Gastroesophageal sphincter (tissue), 3 donors: ENCODE measurements at regions not wholly inside any gene's neighbourhood (a gene's known extent, or its start where the extent isn't known, plus 50 kb on each side); places are given as distances from the start of the nearest gene placed in this dataset.

Experiments
- CTCF ChIP-seq, 4 experiments: fragments of 200-600 bp in 2 of 4; fragments of 450-650 bp in 2 of 4; sonication (generic) in 1 of 4; IDR thresholded peaks; one replicate each; pipeline ENCODE4 v1.5.1; 2017 to 2019; ENCODE audit warnings: antibody characterized with exemption in 4 of 4, mild to moderate bottlenecking in 2 of 4, moderate library complexity in 2 of 4
- POLR2A ChIP-seq, 2 donors: fragments of 450-650 bp; IDR thresholded peaks; one replicate each; pipeline ENCODE4 v1.6.1; 2017; ENCODE audit warnings: antibody characterized with exemption in 2 of 2, mild to moderate bottlenecking in 2 of 2, moderate library complexity in 1 of 2

GRCh38 chr4:177952723-177953122, 510.5 kb upstream of the AGA start:
- TF ChIP-seq POLR2A (IDR thresholded peaks at IDR 0.05) (no peak), CTCF (IDR thresholded peaks at IDR 0.05) (no peak)
